GM12873 (cell line): ENCODE measurements at regions not wholly inside any gene's neighbourhood (a gene's known extent, or its start where the extent isn't known, plus 50 kb on each side); places are given as distances from the start of the nearest gene placed in this dataset.

Experiments used
- TF ChIP-seq, protein P1 (sequence below): IDR thresholded peaks from 2 replicates; pipeline ENCODE4 v1.5.1; 2012; ENCODE audit warnings: low read depth, mild to moderate bottlenecking, moderate library complexity, low read length, control low read depth; ENCODE audit not compliant: insufficient read depth; ENCODE audit errors: missing control alignments

DNA sequence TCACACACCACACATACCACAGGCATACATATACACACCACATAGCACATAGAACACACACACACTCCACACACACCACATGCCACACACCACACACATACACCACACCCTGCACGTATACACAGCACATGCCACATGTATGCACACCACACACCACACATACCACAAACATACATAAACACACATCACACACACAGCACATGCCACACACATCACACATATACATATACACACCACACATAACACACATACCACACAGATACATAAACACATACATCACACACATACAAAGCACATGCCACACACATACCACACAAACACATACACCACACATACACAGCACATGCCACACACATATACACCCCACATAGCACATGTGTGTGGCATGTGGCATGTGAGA, 171.1 kb downstream of the OR4M2 start:
- TF ChIP-seq, protein P1, sequence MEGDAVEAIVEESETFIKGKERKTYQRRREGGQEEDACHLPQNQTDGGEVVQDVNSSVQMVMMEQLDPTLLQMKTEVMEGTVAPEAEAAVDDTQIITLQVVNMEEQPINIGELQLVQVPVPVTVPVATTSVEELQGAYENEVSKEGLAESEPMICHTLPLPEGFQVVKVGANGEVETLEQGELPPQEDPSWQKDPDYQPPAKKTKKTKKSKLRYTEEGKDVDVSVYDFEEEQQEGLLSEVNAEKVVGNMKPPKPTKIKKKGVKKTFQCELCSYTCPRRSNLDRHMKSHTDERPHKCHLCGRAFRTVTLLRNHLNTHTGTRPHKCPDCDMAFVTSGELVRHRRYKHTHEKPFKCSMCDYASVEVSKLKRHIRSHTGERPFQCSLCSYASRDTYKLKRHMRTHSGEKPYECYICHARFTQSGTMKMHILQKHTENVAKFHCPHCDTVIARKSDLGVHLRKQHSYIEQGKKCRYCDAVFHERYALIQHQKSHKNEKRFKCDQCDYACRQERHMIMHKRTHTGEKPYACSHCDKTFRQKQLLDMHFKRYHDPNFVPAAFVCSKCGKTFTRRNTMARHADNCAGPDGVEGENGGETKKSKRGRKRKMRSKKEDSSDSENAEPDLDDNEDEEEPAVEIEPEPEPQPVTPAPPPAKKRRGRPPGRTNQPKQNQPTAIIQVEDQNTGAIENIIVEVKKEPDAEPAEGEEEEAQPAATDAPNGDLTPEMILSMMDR = no peak

DNA sequence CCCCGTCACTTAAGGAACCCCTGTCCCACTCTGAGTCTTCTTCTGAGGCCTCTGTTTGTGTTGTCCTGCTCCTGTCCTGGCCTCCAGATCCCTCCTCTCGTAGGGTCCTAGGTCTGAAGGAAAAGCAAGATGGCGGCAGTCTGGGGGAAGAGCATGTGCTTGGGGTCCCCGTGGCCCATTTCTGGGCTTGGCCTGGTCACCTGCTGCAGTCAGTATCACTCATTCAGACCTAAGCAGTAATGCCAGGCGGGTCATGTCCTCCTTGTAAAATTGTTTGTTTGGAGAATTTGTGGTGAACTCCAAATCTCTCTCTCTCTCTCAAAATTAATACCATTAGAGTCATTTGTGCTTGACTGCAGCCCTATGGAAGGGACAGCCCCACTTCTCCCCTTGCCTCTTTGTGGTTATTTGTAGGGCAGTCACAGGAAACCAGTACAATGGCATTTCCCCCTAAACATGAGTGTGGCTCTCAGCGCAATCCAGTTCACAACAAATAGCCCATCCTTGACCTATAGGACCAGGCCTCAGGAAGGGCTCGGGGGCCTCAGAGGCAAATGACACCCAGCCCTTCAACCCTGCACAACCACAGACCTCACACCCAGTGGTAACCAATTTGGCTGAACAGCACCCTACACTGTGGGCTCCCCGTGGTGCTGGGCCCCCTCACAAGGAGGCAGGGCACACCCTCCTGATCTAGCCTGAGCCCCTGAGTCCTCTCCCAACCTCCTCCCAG, 173.5 kb downstream of the OR4M2 start:
- TF ChIP-seq, protein P1 = no peak

DNA sequence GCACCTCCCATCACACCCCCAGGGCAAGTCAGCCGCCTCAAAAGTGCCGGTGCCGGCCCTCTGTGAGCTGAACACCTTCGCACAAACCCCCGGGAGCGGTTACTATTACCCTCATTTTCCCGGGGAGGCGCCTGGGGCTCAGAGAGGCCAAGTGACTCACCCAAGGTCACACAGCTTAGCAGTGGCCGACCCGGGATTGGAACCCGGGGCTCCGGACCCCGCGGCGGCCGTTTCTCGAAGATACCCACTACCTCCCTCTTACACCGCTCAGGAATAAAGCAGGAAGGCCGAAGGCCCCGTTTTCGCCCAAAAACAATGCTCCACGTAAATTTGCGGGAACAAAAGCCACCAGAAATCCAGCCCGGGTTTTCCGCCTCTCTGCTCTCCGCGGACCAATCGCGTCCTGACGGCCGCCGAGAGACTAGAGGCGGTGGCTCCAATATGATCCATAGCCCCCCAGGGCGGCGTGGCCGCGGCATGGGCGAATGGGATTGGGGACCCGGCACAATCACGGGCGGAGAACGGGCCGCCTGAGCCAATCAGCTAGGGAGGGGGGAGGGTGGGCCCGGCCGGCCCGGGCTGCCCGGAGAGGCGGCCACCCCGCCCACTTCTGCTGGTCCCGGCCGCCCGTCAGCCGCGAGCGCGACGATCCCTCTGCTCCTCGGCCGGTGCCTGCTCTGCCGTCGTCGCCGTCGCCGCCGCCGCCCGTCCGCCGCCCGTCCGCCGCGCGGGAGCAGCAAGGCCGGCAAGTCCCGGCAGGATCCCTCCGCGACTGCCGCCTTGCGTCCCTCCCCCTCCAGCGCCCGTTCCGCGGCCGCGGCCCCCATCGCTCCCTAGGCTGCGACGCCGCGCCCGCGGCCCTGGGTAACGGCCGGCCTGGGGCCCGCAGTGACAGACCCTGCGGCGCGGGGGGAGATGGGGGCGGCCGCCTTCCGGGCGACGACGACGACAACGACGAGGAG, 177.0 kb downstream of the OR4M2 start:
- TF ChIP-seq, protein P1 = no peak

DNA sequence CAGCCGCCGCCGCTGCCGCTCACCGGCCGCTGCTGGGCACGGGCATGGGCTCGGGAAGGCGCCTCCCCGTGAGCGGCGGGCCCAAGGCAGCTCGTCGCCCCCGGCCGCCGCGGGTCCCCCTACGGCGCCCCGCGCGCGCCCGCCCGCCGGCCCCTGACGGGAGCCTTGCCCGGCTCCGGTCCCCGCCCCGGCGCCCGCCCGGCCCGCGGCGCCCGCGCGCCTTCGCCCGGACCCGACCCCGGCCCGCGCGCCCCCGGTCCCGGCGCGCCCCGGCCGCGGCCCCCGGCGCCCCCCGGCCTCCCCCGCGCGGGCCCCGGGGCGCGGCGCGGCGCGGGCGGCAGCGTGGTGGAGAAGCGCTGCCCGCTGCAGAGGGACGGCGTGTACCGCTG, 177.7 kb downstream of the OR4M2 start:
- TF ChIP-seq, protein P1 = no peak

DNA sequence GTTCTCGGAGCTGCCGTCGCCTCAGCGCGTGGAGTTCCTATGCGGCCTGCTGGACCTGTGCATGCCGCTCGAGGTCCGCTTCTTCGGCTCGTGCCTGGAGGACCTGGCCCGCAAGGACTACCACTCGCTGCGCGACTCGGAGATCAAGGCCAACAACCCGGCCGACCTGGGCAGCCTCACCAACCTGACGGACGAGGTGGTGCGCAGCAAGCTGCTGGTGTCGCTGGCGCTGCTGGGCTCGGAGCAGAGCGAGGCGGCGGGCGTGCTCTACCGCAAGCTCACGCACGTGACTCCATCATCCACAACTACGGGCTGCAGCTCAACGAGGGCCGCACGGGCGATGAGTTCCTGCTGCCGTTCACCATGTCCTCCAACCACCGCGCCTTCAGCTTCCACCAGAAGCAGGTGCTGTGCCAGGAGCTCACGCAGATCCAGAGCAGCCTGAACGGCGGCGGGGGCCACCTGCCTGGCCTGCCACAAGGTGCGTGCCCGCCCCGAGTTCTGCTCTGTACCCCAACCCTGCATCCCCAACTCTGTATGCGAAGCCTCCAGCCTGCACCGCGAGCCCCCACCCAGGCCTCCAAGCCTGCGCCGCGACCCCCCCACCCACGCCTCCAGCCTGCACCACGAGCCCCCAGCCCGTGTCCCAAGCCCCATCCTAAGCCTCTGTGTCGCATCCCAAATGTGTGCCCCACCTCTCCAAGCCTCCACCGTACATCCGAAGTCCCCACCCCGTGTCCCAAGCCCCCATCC, 178.2 kb downstream of the OR4M2 start:
- TF ChIP-seq, protein P1 = no peak

DNA sequence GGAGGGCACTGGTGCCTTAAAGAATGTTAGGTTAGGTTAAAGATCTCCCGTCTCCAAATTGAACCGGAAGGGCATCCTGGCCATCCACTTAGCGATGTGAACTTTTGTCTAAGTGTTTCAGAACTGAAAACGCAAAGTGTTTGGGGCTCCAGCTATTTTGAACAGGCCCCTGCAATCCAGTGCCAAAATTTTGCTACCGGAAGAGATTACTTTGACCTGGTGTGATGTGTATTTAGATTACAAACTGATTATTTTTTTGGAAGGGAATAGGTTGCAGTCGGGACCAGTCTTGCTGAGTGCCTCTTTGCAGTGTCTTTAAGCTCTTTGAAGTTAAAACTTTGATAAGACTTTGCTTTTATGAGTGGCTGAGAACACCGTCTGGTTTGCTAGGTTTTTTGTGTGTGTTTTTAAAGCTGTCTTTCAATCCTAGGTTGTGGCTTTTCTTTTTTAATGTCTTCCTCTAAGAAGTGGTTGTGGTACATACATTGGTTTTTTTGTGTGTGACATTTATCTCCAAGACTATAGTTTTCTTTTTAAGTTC, 179.6 kb downstream of the OR4M2 start:
- TF ChIP-seq, protein P1 = no peak
